WERI-Rb-1 (cell line): ENCODE measurements at regions not wholly inside any gene's neighbourhood (a gene's known extent, or its start where the extent isn't known, plus 50 kb on each side); places are given as distances from the start of the nearest gene placed in this dataset.

Experiments
- DNase-seq: peaks from one replicate; pipeline ENCODE4 v3.0.0-alpha.2; 2020
- H3K27ac ChIP-seq: fragments of 250-450 bp; sonication (Bioruptor Pico); 2 replicates; pipeline ENCODE4 v1.5.1; 2020; ENCODE audit warnings: mild to moderate bottlenecking, moderate library complexity
- H3K27me3 ChIP-seq: fragments of 250-450 bp; sonication (Bioruptor Pico); 2 replicates; pipeline ENCODE4 v1.5.1; 2021; ENCODE audit warnings: mild to moderate bottlenecking, low read depth, moderate library complexity; ENCODE audit not compliant: insufficient read depth, severe bottlenecking
- H3K36me3 ChIP-seq: fragments of 250-450 bp; sonication (Bioruptor Pico); 2 replicates; pipeline ENCODE4 v1.5.1; 2020; ENCODE audit warnings: mild to moderate bottlenecking, moderate library complexity
- H3K4me3 ChIP-seq: 2 replicates; pipeline ENCODE4 v1.5.1; 2011; ENCODE audit warnings: low read depth, mild to moderate bottlenecking, control low read depth, low read length
- H3K9me3 ChIP-seq: fragments of 250-450 bp; sonication (Bioruptor Pico); 2 replicates; pipeline ENCODE4 v1.5.1; 2021; ENCODE audit warnings: mild to moderate bottlenecking, moderate library complexity; ENCODE audit not compliant: severe bottlenecking
- CTCF ChIP-seq: IDR thresholded peaks from 2 replicates; pipeline ENCODE4 v1.5.1; 2011; ENCODE audit warnings: low read depth, mild to moderate bottlenecking, control low read depth, inconsistent platforms, low read length

DNA sequence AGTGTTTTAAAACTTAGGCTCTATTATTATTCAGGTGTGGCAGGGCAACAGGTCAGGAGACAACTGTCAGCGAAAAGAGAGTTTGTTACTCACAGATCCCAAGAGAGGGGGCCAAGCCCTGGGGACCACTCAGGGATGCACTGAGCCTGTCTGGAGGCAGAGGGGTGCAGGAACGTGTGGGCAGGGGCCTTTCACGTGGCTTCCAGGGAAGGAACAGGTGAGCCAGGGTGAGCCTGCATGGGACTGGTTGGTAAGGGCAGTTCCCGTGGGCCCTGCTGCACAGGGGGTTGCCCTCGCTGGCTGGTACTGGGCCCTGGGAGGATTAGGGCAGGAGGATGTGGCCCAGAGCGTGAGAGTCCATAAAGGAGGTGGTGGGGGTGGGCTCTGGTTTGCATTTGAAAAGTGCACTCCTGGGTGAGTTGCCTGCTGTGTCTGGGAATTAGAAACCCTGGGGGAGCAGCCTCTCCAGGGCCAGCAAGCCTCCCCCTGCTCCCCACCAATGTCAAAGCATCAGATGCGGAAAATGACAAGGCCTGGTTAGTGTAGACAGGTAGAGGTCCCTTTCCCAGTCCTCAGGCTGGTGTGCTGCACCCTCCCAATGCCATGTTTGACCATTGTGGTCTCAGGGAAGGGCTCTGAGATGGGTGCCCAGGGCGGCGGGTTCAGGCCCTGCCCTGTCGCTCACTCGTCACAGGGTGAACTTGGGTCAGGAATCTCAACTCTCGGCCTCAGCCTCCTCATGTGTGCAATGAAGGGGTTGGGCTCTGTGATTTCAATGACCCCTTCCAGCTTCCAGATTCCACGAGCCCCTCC is 127.4 kb upstream of the RPS6KA2 start:
- H3K27me3 ChIP-seq, result no peaks in the 10 kb centered on the region
- no peak overlapping the region for H3K4me3 ChIP-seq
- DNase-seq, result no peak
- no peak for TF ChIP-seq CTCF
- no peak overlapping the region for H3K27ac ChIP-seq
- no peaks in the 10 kb centered on the region for H3K9me3 ChIP-seq
- no peaks in the 10 kb centered on the region for H3K36me3 ChIP-seq

DNA sequence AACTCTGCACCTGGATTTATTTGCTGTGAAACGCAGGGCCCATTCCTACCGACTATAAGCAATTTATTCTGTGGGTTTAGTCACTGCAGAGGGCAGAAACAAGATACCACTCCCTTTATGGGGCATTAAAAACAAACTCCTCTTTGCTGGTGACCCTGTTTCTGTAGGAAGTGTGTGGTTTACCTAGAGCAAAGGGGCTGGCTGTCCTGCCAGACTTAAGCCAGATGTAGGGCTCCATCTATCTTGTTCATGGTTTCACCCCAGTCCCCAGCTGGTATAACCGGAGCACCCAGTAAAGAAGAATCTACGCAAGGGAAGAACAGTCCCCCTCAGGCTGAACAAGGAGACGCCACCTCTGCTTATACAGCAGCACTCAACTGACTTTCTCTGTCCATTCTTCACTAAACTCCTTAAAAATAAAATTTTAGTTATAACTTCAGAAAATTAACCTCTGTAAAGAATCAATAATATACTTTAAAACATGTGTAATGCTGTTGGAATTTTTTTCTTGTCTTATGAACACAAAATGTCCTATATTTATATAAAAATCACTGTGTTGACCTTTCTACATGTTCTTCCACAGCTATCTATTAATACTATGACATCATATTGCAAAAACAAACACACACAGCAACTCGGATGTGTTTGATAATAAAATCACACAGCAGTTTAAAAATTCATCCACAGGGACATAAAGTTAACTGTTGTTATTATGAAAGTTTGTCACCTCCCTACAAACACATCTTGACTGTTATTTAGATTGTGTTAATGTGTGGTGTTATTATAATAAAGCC is 126.1 kb upstream of the RPS6KA2 start:
- Histone ChIP-seq H3K27ac (no peak overlapping the region), H3K9me3 (no peaks in the 10 kb centered on the region), H3K36me3 (no peaks in the 10 kb centered on the region), H3K27me3 (no peaks in the 10 kb centered on the region), H3K4me3 (no peak overlapping the region)
- no peak for TF ChIP-seq CTCF
- DNase-seq, result no peak

- H3K36me3 ChIP-seq, result no peaks in the 10 kb centered on the region
- no peak overlapping the region for H3K4me3 ChIP-seq
- DNase-seq, result no peak
- no peaks in the 10 kb centered on the region for H3K9me3 ChIP-seq
- no peaks in the 10 kb centered on the region for H3K27me3 ChIP-seq
- peak overlapping the region; percentile 58 for H3K27ac ChIP-seq
- TF ChIP-seq CTCF, result no peak
These were observed 125.0 kb upstream of the RPS6KA2 start for GRCh38 chr6:166752097-166752496.

DNA sequence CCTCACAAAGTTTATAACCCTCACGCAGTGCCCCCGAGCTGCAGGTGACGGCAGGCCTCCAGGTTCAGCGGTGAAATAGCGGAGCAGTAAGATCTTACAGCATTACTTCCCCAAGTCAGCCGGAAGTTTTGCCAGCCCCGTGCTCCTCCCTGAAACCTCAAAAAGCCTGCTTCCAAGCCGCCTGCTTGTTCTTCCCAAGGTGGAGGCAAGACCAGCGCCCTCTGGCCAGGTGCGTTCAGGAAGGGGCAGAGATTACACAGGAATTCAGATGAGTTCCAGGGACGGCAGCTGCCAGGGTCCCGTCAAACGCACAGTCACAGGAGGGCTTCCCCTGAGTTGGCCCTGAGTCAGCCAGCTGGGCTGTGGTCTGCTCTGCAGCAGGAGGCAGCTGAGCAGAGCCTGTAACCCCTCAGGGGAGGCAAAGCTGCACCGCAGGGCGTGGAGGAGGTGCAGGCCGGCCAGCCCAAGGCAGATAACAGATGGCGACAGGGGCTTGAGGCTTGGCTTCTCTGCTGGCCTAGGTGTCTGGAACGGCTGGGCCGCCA is 124.1 kb upstream of the RPS6KA2 start:
- H3K9me3 ChIP-seq, result no peaks in the 10 kb centered on the region
- no peak for TF ChIP-seq CTCF
- peak overlapping the region; percentile 58 for H3K27ac ChIP-seq
- 0 out of 2 replicates have a peak overlapping the region, but pooled peaks have one; percentile 3 for H3K4me3 ChIP-seq
- H3K27me3 ChIP-seq, result no peaks in the 10 kb centered on the region
- no peaks in the 10 kb centered on the region for H3K36me3 ChIP-seq
- peak; percentile 92 for DNase-seq

GRCh38 chr6:166750108-166750793 is 123.2 kb upstream of the RPS6KA2 start:
- TF ChIP-seq CTCF, result no peak
- peak; percentile 35 for DNase-seq
- no peaks in the 10 kb centered on the region for H3K27me3 ChIP-seq
- H3K4me3 ChIP-seq, result no peak overlapping the region
- no peaks in the 10 kb centered on the region for H3K9me3 ChIP-seq
- no peaks in the 10 kb centered on the region for H3K36me3 ChIP-seq
- H3K27ac ChIP-seq, result peak overlapping the region; percentile 58
